ENCODE measurements at regions not wholly inside any gene's neighbourhood (a gene's known extent, or its start where the extent isn't known, plus 50 kb on each side); places are given as distances from the start of the nearest gene placed in this dataset.

DNA sequence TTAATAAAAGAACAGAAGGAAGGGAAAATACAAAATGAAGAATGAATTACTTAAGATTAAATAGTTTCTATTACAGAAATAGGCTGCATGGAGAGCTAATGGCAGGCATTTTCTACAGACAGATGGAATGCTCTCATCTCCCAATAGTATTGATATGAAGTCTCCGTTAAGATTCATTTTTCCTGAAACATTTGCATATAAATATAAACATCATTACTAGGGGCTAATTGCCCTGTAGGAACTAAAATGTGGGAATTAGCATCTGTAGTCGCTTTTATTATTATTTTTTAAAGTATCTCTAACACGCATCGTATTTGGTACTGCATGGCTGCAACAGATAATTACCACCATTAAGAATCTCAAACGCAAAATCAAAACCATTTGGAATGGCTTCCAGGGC lies 2275.5 kb downstream of the MAT2B start:
- POLR2A ChIA-PET: no interaction called here

DNA sequence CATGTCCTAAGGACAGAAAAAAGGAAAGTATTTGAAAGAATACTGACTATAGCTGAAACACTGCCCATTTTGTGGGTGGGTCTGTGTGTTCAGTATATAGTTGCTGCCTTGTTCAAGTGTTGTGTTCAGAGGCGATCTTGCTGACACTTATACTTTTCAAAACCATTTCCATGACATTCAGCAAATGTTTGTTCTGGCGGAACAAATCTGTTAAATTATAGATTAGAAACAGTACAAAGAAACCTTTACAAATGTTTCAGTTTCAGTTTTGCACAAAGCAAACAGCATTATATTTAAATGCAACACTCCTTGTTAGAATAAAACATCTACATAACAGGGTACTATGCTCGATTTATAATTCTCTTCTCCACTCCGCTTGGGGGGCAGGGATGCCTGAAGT lies 2276.3 kb downstream of the MAT2B start:
- no peak overlapping the region for H3K4me3 Mint-ChIP-seq
- H3K4me1 Mint-ChIP-seq: peaks cover 14% of the 10 kb centered on the region
- no peak overlapping the region for H3K27ac Mint-ChIP-seq
- DNase-seq (ENCODE audit: low spot score): no peak
- H3K9me3 Mint-ChIP-seq: no peaks in the 10 kb centered on the region
- POLR2A ChIA-PET: no interaction called here
- ATAC-seq: no peak
- no peaks in the 10 kb centered on the region for H3K27me3 Mint-ChIP-seq (ENCODE audit: low read depth)
- CTCF ChIA-PET: no interaction called here
- no peaks in the 10 kb centered on the region for H3K36me3 Mint-ChIP-seq
- TF ChIP-seq FOXP1 (CRISPR knock-in tag; IDR thresholded peaks at IDR 0.05; ENCODE audit: borderline replicate concordance) (no peak), TEAD1 (CRISPR knock-in tag; IDR thresholded peaks at IDR 0.05) (no peak), EMX1 (CRISPR knock-in tag; IDR thresholded peaks at IDR 0.05) (no peak), ZBTB21 (CRISPR knock-in tag; IDR thresholded peaks at IDR 0.05; ENCODE audit: borderline replicate concordance) (no peak), ZNF416 (CRISPR knock-in tag; IDR thresholded peaks at IDR 0.05) (no peak), SOX15 (CRISPR knock-in tag; IDR thresholded peaks at IDR 0.05) (no peak), NFE2L1 (CRISPR knock-in tag; IDR thresholded peaks at IDR 0.05) (no peak), FOXK1 (CRISPR knock-in tag; IDR thresholded peaks at IDR 0.05) (no peak), ZNF219 (CRISPR knock-in tag; IDR thresholded peaks at IDR 0.05; ENCODE audit: borderline replicate concordance) (no peak)
- TF ChIP-seq, protein P1, sequence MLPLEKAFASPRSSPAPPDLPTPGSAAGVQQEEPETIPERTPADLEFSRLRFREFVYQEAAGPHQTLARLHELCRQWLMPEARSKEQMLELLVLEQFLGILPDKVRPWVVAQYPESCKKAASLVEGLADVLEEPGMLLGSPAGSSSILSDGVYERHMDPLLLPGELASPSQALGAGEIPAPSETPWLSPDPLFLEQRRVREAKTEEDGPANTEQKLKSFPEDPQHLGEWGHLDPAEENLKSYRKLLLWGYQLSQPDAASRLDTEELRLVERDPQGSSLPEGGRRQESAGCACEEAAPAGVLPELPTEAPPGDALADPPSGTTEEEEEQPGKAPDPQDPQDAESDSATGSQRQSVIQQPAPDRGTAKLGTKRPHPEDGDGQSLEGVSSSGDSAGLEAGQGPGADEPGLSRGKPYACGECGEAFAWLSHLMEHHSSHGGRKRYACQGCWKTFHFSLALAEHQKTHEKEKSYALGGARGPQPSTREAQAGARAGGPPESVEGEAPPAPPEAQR (CRISPR knock-in tag; IDR thresholded peaks at IDR 0.05): no peak
- TF ChIP-seq, protein P2, sequence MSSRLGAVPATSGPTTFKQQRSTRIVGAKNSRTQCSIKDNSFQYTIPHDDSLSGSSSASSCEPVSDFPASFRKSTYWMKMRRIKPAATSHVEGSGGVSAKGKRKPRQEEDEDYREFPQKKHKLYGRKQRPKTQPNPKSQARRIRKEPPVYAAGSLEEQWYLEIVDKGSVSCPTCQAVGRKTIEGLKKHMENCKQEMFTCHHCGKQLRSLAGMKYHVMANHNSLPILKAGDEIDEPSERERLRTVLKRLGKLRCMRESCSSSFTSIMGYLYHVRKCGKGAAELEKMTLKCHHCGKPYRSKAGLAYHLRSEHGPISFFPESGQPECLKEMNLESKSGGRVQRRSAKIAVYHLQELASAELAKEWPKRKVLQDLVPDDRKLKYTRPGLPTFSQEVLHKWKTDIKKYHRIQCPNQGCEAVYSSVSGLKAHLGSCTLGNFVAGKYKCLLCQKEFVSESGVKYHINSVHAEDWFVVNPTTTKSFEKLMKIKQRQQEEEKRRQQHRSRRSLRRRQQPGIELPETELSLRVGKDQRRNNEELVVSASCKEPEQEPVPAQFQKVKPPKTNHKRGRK (CRISPR knock-in tag; IDR thresholded peaks at IDR 0.05; ENCODE audit: borderline replicate concordance): no peak
- TF ChIP-seq, protein P3, sequence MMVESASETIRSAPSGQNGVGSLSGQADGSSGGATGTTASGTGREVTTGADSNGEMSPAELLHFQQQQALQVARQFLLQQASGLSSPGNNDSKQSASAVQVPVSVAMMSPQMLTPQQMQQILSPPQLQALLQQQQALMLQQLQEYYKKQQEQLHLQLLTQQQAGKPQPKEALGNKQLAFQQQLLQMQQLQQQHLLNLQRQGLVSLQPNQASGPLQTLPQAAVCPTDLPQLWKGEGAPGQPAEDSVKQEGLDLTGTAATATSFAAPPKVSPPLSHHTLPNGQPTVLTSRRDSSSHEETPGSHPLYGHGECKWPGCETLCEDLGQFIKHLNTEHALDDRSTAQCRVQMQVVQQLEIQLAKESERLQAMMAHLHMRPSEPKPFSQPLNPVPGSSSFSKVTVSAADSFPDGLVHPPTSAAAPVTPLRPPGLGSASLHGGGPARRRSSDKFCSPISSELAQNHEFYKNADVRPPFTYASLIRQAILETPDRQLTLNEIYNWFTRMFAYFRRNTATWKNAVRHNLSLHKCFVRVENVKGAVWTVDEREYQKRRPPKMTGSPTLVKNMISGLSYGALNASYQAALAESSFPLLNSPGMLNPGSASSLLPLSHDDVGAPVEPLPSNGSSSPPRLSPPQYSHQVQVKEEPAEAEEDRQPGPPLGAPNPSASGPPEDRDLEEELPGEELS (CRISPR knock-in tag; IDR thresholded peaks at IDR 0.05): no peak
- TF ChIP-seq, protein P4, sequence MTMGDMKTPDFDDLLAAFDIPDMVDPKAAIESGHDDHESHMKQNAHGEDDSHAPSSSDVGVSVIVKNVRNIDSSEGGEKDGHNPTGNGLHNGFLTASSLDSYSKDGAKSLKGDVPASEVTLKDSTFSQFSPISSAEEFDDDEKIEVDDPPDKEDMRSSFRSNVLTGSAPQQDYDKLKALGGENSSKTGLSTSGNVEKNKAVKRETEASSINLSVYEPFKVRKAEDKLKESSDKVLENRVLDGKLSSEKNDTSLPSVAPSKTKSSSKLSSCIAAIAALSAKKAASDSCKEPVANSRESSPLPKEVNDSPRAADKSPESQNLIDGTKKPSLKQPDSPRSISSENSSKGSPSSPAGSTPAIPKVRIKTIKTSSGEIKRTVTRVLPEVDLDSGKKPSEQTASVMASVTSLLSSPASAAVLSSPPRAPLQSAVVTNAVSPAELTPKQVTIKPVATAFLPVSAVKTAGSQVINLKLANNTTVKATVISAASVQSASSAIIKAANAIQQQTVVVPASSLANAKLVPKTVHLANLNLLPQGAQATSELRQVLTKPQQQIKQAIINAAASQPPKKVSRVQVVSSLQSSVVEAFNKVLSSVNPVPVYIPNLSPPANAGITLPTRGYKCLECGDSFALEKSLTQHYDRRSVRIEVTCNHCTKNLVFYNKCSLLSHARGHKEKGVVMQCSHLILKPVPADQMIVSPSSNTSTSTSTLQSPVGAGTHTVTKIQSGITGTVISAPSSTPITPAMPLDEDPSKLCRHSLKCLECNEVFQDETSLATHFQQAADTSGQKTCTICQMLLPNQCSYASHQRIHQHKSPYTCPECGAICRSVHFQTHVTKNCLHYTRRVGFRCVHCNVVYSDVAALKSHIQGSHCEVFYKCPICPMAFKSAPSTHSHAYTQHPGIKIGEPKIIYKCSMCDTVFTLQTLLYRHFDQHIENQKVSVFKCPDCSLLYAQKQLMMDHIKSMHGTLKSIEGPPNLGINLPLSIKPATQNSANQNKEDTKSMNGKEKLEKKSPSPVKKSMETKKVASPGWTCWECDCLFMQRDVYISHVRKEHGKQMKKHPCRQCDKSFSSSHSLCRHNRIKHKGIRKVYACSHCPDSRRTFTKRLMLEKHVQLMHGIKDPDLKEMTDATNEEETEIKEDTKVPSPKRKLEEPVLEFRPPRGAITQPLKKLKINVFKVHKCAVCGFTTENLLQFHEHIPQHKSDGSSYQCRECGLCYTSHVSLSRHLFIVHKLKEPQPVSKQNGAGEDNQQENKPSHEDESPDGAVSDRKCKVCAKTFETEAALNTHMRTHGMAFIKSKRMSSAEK (CRISPR knock-in tag; IDR thresholded peaks at IDR 0.05; ENCODE audit: borderline replicate concordance): no peak

More for the DNA sequence above, 2275.5 kb downstream of the MAT2B start:
- ATAC-seq (no peak), DNase-seq (ENCODE audit: low spot score) (no peak)
- Mint-ChIP-seq H3K4me3 (no peak overlapping the region), H3K27me3 (ENCODE audit: low read depth) (no peaks in the 10 kb centered on the region), H3K27ac (no peak overlapping the region), H3K4me1 (peaks cover 14% of the 10 kb centered on the region), H3K9me3 (no peaks in the 10 kb centered on the region), H3K36me3 (no peaks in the 10 kb centered on the region)
- CTCF ChIA-PET: no interaction called here
- TF ChIP-seq PRRX2 (CRISPR knock-in tag; IDR thresholded peaks at IDR 0.05) (no peak), ZNF232 (CRISPR knock-in tag; IDR thresholded peaks at IDR 0.05) (no peak), HMGA2 (CRISPR knock-in tag; IDR thresholded peaks at IDR 0.05) (no peak)
- TF ChIP-seq, protein P5, sequence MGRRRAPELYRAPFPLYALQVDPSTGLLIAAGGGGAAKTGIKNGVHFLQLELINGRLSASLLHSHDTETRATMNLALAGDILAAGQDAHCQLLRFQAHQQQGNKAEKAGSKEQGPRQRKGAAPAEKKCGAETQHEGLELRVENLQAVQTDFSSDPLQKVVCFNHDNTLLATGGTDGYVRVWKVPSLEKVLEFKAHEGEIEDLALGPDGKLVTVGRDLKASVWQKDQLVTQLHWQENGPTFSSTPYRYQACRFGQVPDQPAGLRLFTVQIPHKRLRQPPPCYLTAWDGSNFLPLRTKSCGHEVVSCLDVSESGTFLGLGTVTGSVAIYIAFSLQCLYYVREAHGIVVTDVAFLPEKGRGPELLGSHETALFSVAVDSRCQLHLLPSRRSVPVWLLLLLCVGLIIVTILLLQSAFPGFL (CRISPR knock-in tag; IDR thresholded peaks at IDR 0.05; ENCODE audit: borderline replicate concordance): no peak
- TF ChIP-seq, protein P6, sequence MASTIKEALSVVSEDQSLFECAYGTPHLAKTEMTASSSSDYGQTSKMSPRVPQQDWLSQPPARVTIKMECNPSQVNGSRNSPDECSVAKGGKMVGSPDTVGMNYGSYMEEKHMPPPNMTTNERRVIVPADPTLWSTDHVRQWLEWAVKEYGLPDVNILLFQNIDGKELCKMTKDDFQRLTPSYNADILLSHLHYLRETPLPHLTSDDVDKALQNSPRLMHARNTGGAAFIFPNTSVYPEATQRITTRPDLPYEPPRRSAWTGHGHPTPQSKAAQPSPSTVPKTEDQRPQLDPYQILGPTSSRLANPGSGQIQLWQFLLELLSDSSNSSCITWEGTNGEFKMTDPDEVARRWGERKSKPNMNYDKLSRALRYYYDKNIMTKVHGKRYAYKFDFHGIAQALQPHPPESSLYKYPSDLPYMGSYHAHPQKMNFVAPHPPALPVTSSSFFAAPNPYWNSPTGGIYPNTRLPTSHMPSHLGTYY (CRISPR knock-in tag; IDR thresholded peaks at IDR 0.05): no peak
- TF ChIP-seq, protein P3 (CRISPR knock-in tag; IDR thresholded peaks at IDR 0.05): no peak
- TF ChIP-seq, protein P7, sequence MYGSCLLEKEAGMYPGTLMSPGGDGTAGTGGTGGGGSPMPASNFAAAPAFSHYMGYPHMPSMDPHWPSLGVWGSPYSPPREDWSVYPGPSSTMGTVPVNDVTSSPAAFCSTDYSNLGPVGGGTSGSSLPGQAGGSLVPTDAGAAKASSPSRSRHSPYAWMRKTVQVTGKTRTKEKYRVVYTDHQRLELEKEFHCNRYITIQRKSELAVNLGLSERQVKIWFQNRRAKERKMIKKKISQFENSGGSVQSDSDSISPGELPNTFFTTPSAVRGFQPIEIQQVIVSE (CRISPR knock-in tag; IDR thresholded peaks at IDR 0.05; ENCODE audit: borderline replicate concordance): no peak
